CD4-positive, alpha-beta T cell treated with Interleukin-12 subunit alpha and Interleukin-12 subunit beta, for 1 hour (primary cell): ENCODE measurements at regions not wholly inside any gene's neighbourhood (a gene's known extent, or its start where the extent isn't known, plus 50 kb on each side); places are given as distances from the start of the nearest gene placed in this dataset.

Experiments
- DNase-seq: peaks from one replicate; pipeline ENCODE4 v3.0.0-alpha.2; 2020

GRCh38 chr21:40990366-40990765 is 143.4 kb upstream of the DSCAM start:
- DNase-seq: no peak

GRCh38 chr21:40997831-40998230 is 150.9 kb upstream of the DSCAM start:
- no peak for DNase-seq

- DNase-seq: no peak
Measured at GRCh38 chr21:41000838-41001237, 153.9 kb upstream of the DSCAM start.

- DNase-seq: no peak
Measured at GRCh38 chr21:41006636-41007035, 159.7 kb upstream of the DSCAM start.

- DNase-seq: no peak
Measured at GRCh38 chr21:41008351-41008750, 159.6 kb upstream of the BACE2 start.

GRCh38 chr21:41008974-41009373 is 159.0 kb upstream of the BACE2 start:
- DNase-seq: no peak

GRCh38 chr21:41009398-41010100 is 158.4 kb upstream of the BACE2 start:
- no peak for DNase-seq

- no peak for DNase-seq
Measured at GRCh38 chr21:41010101-41010435, 157.9 kb upstream of the BACE2 start.

- DNase-seq: no peak
Measured at GRCh38 chr21:41011098-41011731, 156.7 kb upstream of the BACE2 start.

GRCh38 chr21:41011951-41012366 is 156.0 kb upstream of the BACE2 start:
- DNase-seq: no peak

- DNase-seq: no peak
Measured at GRCh38 chr21:41012425-41012824, 155.5 kb upstream of the BACE2 start.

GRCh38 chr21:41016472-41016871 is 151.5 kb upstream of the BACE2 start:
- DNase-seq: no peak

- DNase-seq: no peak
Measured at GRCh38 chr21:41018431-41018830, 149.5 kb upstream of the BACE2 start.

GRCh38 chr21:41023936-41024335 is 144.0 kb upstream of the BACE2 start:
- DNase-seq: no peak

GRCh38 chr21:41024341-41024740 is 143.6 kb upstream of the BACE2 start:
- DNase-seq: no peak

- no peak for DNase-seq
Measured at GRCh38 chr21:41024746-41025254, 143.2 kb upstream of the BACE2 start.

GRCh38 chr21:41029571-41029970 is 138.4 kb upstream of the BACE2 start:
- DNase-seq: no peak

GRCh38 chr21:41031701-41032220 is 136.2 kb upstream of the BACE2 start:
- DNase-seq: no peak

- no peak for DNase-seq
Measured at GRCh38 chr21:41032541-41032940, 135.4 kb upstream of the BACE2 start.

- DNase-seq: no peak
Measured at GRCh38 chr21:41037212-41037611, 130.7 kb upstream of the BACE2 start.

GRCh38 chr21:41037936-41038335 is 130.0 kb upstream of the BACE2 start:
- no peak for DNase-seq

GRCh38 chr21:41043014-41043413 is 124.9 kb upstream of the BACE2 start:
- DNase-seq: no peak

GRCh38 chr21:41045534-41046268 is 122.3 kb upstream of the BACE2 start:
- no peak for DNase-seq

GRCh38 chr21:41048145-41048544 is 119.8 kb upstream of the BACE2 start:
- no peak for DNase-seq
